SU-DHL-6 (cell line): ENCODE measurements at regions not wholly inside any gene's neighbourhood (a gene's known extent, or its start where the extent isn't known, plus 50 kb on each side); places are given as distances from the start of the nearest gene placed in this dataset.

Source experiments
- H2AFZ ChIP-seq: fragments of 200-600 bp; sonication (generic); 2 replicates; pipeline ENCODE4 v1.6.1; 2014; ENCODE audit warnings: low read depth, mild to moderate bottlenecking, moderate library complexity, mixed read lengths, antibody characterized with exemption, low read length; ENCODE audit not compliant: severe bottlenecking
- H3F3A ChIP-seq: fragments of 200-600 bp; shearing (Covaris generic); 2 replicates; pipeline ENCODE4 v1.6.0; 2016; ENCODE audit warnings: antibody characterized with exemption, mild to moderate bottlenecking; ENCODE audit not compliant: insufficient read depth
- H3K27ac ChIP-seq: fragments of 200-600 bp; sonication (generic); 2 replicates; pipeline ENCODE4 v1.5.1; 2016; ENCODE audit warnings: low read depth, mild to moderate bottlenecking, low read length, moderate library complexity, mixed read lengths
- H3K27me3 ChIP-seq: fragments of 200-600 bp; sonication (generic), shearing (Covaris generic); 2 replicates; pipeline ENCODE4 v1.6.0; 2014; ENCODE audit warnings: mild to moderate bottlenecking, low read length
- H3K36me3 ChIP-seq: fragments of 200-600 bp; sonication (generic); 2 replicates; pipeline ENCODE4 v1.6.1; 2014; ENCODE audit warnings: mild to moderate bottlenecking, low read length, mixed read lengths
- H3K4me2 ChIP-seq: fragments of 300-600, 200-600 bp; shearing (Covaris generic), sonication (generic); 2 replicates; pipeline ENCODE4 v1.6.0; 2014; ENCODE audit warnings: low read length, low read depth, mild to moderate bottlenecking; ENCODE audit not compliant: poor library complexity, severe bottlenecking
- H3K4me3 ChIP-seq: fragments of 200-600 bp; sonication (generic); 2 replicates; pipeline ENCODE4 v1.5.1; 2014; ENCODE audit warnings: antibody characterized with exemption, low read length, mild to moderate bottlenecking, mixed read lengths; ENCODE audit not compliant: insufficient read depth, poor library complexity, severe bottlenecking
- H3K79me2 ChIP-seq: fragments of 200-600 bp; sonication (generic); 2 replicates; pipeline ENCODE4 v1.6.1; 2014; ENCODE audit warnings: mild to moderate bottlenecking, low read length, moderate library complexity; ENCODE audit not compliant: insufficient read depth
- H3K9ac ChIP-seq: fragments of 200-600 bp; sonication (generic); 2 replicates; pipeline ENCODE4 v1.7.0; 2014; ENCODE audit warnings: mild to moderate bottlenecking, low read length
- H3K9me2 ChIP-seq: fragments of 200-600 bp; sonication (generic); replicated peaks from 2 replicates; pipeline ENCODE4 v1.6.1; 2014; ENCODE audit warnings: low read length; ENCODE audit not compliant: insufficient read depth
- H3K9me3 ChIP-seq: fragments of 200-600 bp; sonication (generic); 2 replicates; pipeline ENCODE4 v1.6.1; 2014; ENCODE audit warnings: low read length, mixed read lengths; ENCODE audit not compliant: insufficient read depth
- H4K20me1 ChIP-seq: fragments of 200-600 bp; sonication (generic); 2 replicates; pipeline ENCODE4 v1.6.1; 2014; ENCODE audit warnings: low read depth, mild to moderate bottlenecking, antibody characterized with exemption, low read length, moderate library complexity, mixed read lengths
- EZH2phosphoT487 ChIP-seq: fragments of 200-600 bp; sonication (generic), shearing (Covaris generic); conservative IDR thresholded peaks from 2 replicates; pipeline ENCODE4 v1.6.1; 2018; ENCODE audit warnings: mild to moderate bottlenecking, antibody characterized with exemption, low read length, moderate library complexity, mixed read lengths
- TF ChIP-seq, protein P1 (sequence below): fragments of 200-600 bp; sonication (generic); IDR thresholded peaks from one replicate; pipeline ENCODE4 v1.5.1; 2017; ENCODE audit warnings: antibody characterized with exemption, mild to moderate bottlenecking, low read length, moderate library complexity; ENCODE audit not compliant: insufficient read depth, poor library complexity, severe bottlenecking

DNA sequence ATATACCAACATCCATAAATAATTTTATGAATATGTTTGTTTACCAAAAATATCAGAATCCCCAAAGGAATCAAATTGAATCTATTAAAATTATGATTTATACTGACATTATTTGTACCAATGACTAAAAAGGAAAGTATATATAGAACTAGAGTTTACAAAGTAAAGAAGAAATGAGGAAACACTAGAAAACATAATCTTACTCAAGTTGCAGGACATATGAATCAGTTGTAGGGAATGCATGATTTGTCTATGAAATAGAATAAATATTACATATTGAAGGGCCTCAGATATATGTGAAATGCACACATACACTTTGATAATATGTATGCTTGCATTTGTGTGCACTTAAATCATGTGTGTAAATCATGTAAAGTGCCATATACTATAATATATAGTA lies 1466.4 kb downstream of the EFNB2 start:
- no peak overlapping the region for H2AFZ ChIP-seq
- TF ChIP-seq EZH2phosphoT487 = no peak
- TF ChIP-seq, protein P1, sequence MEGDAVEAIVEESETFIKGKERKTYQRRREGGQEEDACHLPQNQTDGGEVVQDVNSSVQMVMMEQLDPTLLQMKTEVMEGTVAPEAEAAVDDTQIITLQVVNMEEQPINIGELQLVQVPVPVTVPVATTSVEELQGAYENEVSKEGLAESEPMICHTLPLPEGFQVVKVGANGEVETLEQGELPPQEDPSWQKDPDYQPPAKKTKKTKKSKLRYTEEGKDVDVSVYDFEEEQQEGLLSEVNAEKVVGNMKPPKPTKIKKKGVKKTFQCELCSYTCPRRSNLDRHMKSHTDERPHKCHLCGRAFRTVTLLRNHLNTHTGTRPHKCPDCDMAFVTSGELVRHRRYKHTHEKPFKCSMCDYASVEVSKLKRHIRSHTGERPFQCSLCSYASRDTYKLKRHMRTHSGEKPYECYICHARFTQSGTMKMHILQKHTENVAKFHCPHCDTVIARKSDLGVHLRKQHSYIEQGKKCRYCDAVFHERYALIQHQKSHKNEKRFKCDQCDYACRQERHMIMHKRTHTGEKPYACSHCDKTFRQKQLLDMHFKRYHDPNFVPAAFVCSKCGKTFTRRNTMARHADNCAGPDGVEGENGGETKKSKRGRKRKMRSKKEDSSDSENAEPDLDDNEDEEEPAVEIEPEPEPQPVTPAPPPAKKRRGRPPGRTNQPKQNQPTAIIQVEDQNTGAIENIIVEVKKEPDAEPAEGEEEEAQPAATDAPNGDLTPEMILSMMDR = no peak
- H3K9ac ChIP-seq = no peak overlapping the region
- no peaks in the 10 kb centered on the region for H3K27me3 ChIP-seq
- H3K36me3 ChIP-seq = no peaks in the 10 kb centered on the region
- no peak overlapping the region for H3K27ac ChIP-seq
- H3F3A ChIP-seq = no peaks in the 10 kb centered on the region
- H3K9me3 ChIP-seq = no peaks in the 10 kb centered on the region
- H4K20me1 ChIP-seq = no peaks in the 10 kb centered on the region
- no peak overlapping the region for H3K4me3 ChIP-seq
- no peak overlapping the region for H3K4me2 ChIP-seq
- no peaks in the 10 kb centered on the region for H3K9me2 ChIP-seq
- no peaks in the 10 kb centered on the region for H3K79me2 ChIP-seq

DNA sequence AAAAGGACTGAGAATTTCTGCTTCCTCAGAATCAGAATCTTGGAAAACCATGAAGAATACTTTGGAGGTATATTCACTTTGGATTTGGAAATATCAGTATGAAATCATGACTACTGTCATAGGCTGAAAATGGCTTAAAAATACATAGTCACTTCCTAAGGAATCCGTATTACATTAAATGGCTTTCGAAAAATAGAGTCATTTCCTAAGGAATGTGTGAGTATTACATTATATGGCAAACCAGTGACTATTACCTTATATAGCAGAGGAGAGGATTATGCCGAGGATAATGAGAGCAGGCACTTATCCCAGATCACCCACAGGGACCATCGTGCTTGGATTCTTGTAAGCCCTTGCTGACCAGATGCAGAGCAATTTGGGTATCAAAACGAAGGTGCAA lies 1471.8 kb downstream of the EFNB2 start:
- Histone ChIP-seq H3K27ac (no peak overlapping the region), H2AFZ (no peak overlapping the region), H3K9ac (no peak overlapping the region), H3F3A (no peaks in the 10 kb centered on the region), H3K79me2 (no peaks in the 10 kb centered on the region), H3K4me2 (no peak overlapping the region), H3K27me3 (no peaks in the 10 kb centered on the region), H3K9me2 (no peaks in the 10 kb centered on the region), H4K20me1 (no peaks in the 10 kb centered on the region), H3K4me3 (no peak overlapping the region), H3K36me3 (no peaks in the 10 kb centered on the region), H3K9me3 (no peaks in the 10 kb centered on the region)
- TF ChIP-seq, protein P1 = no peak
- no peak for TF ChIP-seq EZH2phosphoT487

DNA sequence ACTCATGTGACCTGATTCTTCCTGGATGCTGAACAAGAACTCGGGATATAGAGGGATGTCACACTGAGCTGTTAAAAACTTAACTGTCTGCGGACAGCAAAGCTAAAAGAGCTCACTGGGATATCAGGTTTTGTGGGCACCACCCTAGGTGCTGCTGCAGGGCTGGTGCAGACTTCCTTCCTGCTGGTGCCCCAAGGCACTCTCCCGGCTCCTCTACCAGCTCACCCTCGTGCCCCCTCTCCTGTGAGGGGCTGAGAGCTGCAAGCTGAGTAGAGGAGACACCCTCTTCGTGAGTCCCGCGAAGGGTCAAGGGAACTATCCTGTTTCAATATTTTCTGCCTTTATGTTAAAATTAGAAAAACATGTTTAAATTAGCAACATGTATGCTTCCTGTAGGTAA lies 1475.7 kb downstream of the EFNB2 start:
- Histone ChIP-seq H3K27ac (no peak overlapping the region), H2AFZ (no peak overlapping the region), H3K4me3 (no peak overlapping the region)

More for the DNA sequence above, 1475.7 kb downstream of the EFNB2 start:
- Histone ChIP-seq H3K9me3 (no peaks in the 10 kb centered on the region), H4K20me1 (no peaks in the 10 kb centered on the region), H3K9me2 (no peaks in the 10 kb centered on the region; the same call in 1 of the 2 replicates), H3K36me3 (no peaks in the 10 kb centered on the region), H3K27me3 (no peaks in the 10 kb centered on the region), H3K79me2 (no peaks in the 10 kb centered on the region), H3K9ac (no peak overlapping the region), H3K4me2 (no peak overlapping the region), H3F3A (no peaks in the 10 kb centered on the region)
- no peak for TF ChIP-seq EZH2phosphoT487
- TF ChIP-seq, protein P1 = no peak
